ENCODE measurements at regions not wholly inside any gene's neighbourhood (a gene's known extent, or its start where the extent isn't known, plus 50 kb on each side); places are given as distances from the start of the nearest gene placed in this dataset.

GRCh38 chr6:167754691-167755090, 72.0 kb upstream of the AFDN start:
- DNase-seq (ENCODE audit: low read depth, low spot score), result no peak

- no peak for DNase-seq (ENCODE audit: low read depth, low spot score)
Observed at GRCh38 chr6:167755461-167755860, 71.2 kb upstream of the AFDN start.

- no peak for DNase-seq (ENCODE audit: low read depth, low spot score)
Observed at GRCh38 chr6:167756597-167756996, 70.1 kb upstream of the AFDN start.

GRCh38 chr6:167757249-167757648, 69.5 kb upstream of the AFDN start:
- no peak for DNase-seq (ENCODE audit: low read depth, low spot score)

- no peak for DNase-seq (ENCODE audit: low read depth, low spot score)
Observed at GRCh38 chr6:167757821-167758220, 68.9 kb upstream of the AFDN start.

- DNase-seq (ENCODE audit: low read depth, low spot score), result no peak
Observed at GRCh38 chr6:167758309-167759023, 68.2 kb upstream of the AFDN start.

GRCh38 chr6:167759206-167759605, 67.5 kb upstream of the AFDN start:
- no peak for DNase-seq (ENCODE audit: low read depth, low spot score)

- DNase-seq (ENCODE audit: low read depth, low spot score), result no peak
Observed at GRCh38 chr6:167759912-167760311, 66.8 kb upstream of the AFDN start.

GRCh38 chr6:167760979-167761793, 65.5 kb upstream of the AFDN start:
- DNase-seq (ENCODE audit: low read depth, low spot score), result no peak

- no peak for DNase-seq (ENCODE audit: low read depth, low spot score)
Observed at GRCh38 chr6:167761794-167762258, 64.9 kb upstream of the AFDN start.

- no peak for DNase-seq (ENCODE audit: low read depth, low spot score)
Observed at GRCh38 chr6:167762259-167762962, 64.3 kb upstream of the AFDN start.

GRCh38 chr6:167763056-167763944, 63.4 kb upstream of the AFDN start:
- DNase-seq (ENCODE audit: low read depth, low spot score), result no peak

GRCh38 chr6:167764215-167764614, 62.5 kb upstream of the AFDN start:
- DNase-seq (ENCODE audit: low read depth, low spot score), result no peak

GRCh38 chr6:167764713-167765479, 61.8 kb upstream of the AFDN start:
- DNase-seq (ENCODE audit: low read depth, low spot score), result no peak

GRCh38 chr6:167766986-167767714, 59.6 kb upstream of the AFDN start:
- no peak for DNase-seq (ENCODE audit: low read depth, low spot score)

GRCh38 chr6:167767715-167768107, 59.0 kb upstream of the AFDN start:
- DNase-seq (ENCODE audit: low read depth, low spot score), result no peak

- DNase-seq (ENCODE audit: low read depth, low spot score), result no peak
Observed at GRCh38 chr6:167768471-167769215, 58.1 kb upstream of the AFDN start.

- no peak for DNase-seq (ENCODE audit: low read depth, low spot score)
Observed at GRCh38 chr6:167769408-167770190, 57.1 kb upstream of the AFDN start.
